Peyer's patch (tissue), 4 donors: ENCODE measurements at regions not wholly inside any gene's neighbourhood (a gene's known extent, or its start where the extent isn't known, plus 50 kb on each side); places are given as distances from the start of the nearest gene placed in this dataset.

Experiments used
- CTCF ChIP-seq, 6 experiments: fragments of 450-650 bp in 4 of 6; fragments of 200-600 bp in 2 of 6; sonication (generic) in 1 of 6; IDR thresholded peaks; one replicate each; pipeline ENCODE4 v1.5.1; 2017 to 2019; ENCODE audit warnings: antibody characterized with exemption in 6 of 6, mild to moderate bottlenecking in 3 of 6, moderate library complexity in 1 of 6
- POLR2A ChIP-seq, 2 donors: fragments of 450-650 bp; IDR thresholded peaks; one replicate each; pipeline ENCODE4 v1.5.1; 2017; ENCODE audit warnings: antibody characterized with exemption in 2 of 2, mild to moderate bottlenecking in 2 of 2, moderate library complexity in 2 of 2

GRCh38 chr6:40179496-40179895 is 245.2 kb upstream of the MOCS1 start:
- TF ChIP-seq CTCF (IDR thresholded peaks at IDR 0.05) (no peak), POLR2A (IDR thresholded peaks at IDR 0.05) (no peak)
